SK-N-MC (cell line): ENCODE measurements at regions not wholly inside any gene's neighbourhood (a gene's known extent, or its start where the extent isn't known, plus 50 kb on each side); places are given as distances from the start of the nearest gene placed in this dataset.

Experiments used
- EZH2 ChIP-seq: fragments of 200-600 bp; sonication (generic); IDR thresholded peaks from one replicate; pipeline ENCODE4 v1.6.1; 2017; ENCODE audit warnings: antibody characterized with exemption
- FOXP2 ChIP-seq: optimal IDR thresholded peaks from 2 replicates; pipeline ENCODE3; 2011; ENCODE audit warnings: mild to moderate bottlenecking, moderate library complexity; ENCODE audit not compliant: insufficient read depth; ENCODE audit errors: extremely low read length, control extremely low read depth
- POLR2AphosphoS5 ChIP-seq: IDR thresholded peaks from 2 replicates; pipeline ENCODE4 v1.6.1; 2012; ENCODE audit warnings: mild to moderate bottlenecking, low read depth, low read length, borderline replicate concordance

DNA sequence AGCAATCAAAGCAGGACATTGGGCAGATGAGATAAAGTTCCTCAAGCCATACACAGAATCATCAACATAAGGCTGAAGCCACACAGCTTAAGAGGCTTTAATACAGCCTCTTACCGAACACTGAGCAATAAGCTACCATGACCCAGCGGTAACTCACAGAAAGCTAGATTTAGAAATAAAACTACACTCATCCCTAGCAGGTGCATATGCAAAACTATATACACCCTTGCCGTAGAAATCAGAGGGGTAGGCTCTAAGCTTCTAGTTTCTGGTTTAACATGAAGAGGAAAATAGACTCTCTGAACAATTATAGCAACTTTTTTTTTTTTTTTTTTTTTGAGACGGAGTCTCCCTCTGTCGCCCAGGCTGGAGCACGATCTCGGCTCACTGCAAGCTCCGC lies 428.8 kb upstream of the FIGN start:
- no peak for TF ChIP-seq EZH2
- no peak for TF ChIP-seq POLR2AphosphoS5
- TF ChIP-seq FOXP2, result no peak
